GM18499 (cell line): ENCODE measurements at regions not wholly inside any gene's neighbourhood (a gene's known extent, or its start where the extent isn't known, plus 50 kb on each side); places are given as distances from the start of the nearest gene placed in this dataset.
"Not testable (repeated sequence)": the region's sequence is repeated elsewhere in the genome, so short reads cannot be mapped to it uniquely, and the experiment has no call there.

Source experiments
- ATAC-seq: cut with Tn5 transposase; IDR thresholded peaks from one replicate; pipeline ENCODE4 v1.9.1; 2021; ENCODE audit warnings: moderate number of reproducible peaks; ENCODE audit not compliant: insufficient read depth, unreplicated experiment

GRCh38 chrX:7640392-7640791 is 202.6 kb upstream of the VCX start:
- ATAC-seq = no peak

GRCh38 chrX:7638078-7638710 is 204.8 kb upstream of the VCX start:
- ATAC-seq = no peak

- ATAC-seq = no peak
Observed at GRCh38 chrX:7637066-7637465, 205.9 kb upstream of the VCX start.

GRCh38 chrX:7635604-7636003 is 207.4 kb upstream of the VCX start:
- ATAC-seq = no peak

GRCh38 chrX:7620560-7620959 is 222.4 kb upstream of the VCX start:
- no peak for ATAC-seq

- no peak for ATAC-seq
Observed at GRCh38 chrX:7617994-7618393, 225.0 kb upstream of the VCX start.

GRCh38 chrX:7614616-7615015 is 228.4 kb upstream of the VCX start:
- no peak for ATAC-seq

- not testable (repeated sequence) for ATAC-seq
Observed at GRCh38 chrX:7608625-7609024, 234.3 kb upstream of the VCX start.

- no peak for ATAC-seq
Observed at GRCh38 chrX:7606039-7606652, 236.8 kb upstream of the VCX start.

GRCh38 chrX:7603387-7603786 is 239.6 kb upstream of the VCX start:
- ATAC-seq = no peak

- peak; percentile 72 for ATAC-seq
Observed at GRCh38 chrX:7596822-7597221, 246.1 kb upstream of the VCX start.

- not testable (repeated sequence) for ATAC-seq
Observed at GRCh38 chrX:7593370-7593769, 249.6 kb upstream of the VCX start.

- ATAC-seq = no peak
Observed at GRCh38 chrX:7586126-7586525, 256.8 kb upstream of the VCX start.

- ATAC-seq = no peak
Observed at GRCh38 chrX:7582191-7582590, 260.8 kb upstream of the VCX start.

GRCh38 chrX:7580127-7580526 is 262.8 kb upstream of the VCX start:
- ATAC-seq = no peak

GRCh38 chrX:7574325-7574724 is 268.6 kb upstream of the VCX start:
- no peak for ATAC-seq

GRCh38 chrX:7570432-7571029 is 272.4 kb upstream of the VCX start:
- ATAC-seq = no peak

GRCh38 chrX:7568597-7568996 is 274.4 kb upstream of the VCX start:
- no peak for ATAC-seq

- ATAC-seq = no peak
Observed at GRCh38 chrX:7568130-7568529, 274.8 kb upstream of the VCX start.

- ATAC-seq = no peak
Observed at GRCh38 chrX:7552760-7553159, 290.2 kb upstream of the VCX start.

- no peak for ATAC-seq
Observed at GRCh38 chrX:7546551-7547080, 296.4 kb upstream of the VCX start.

GRCh38 chrX:7545564-7545963 is 297.4 kb upstream of the VCX start:
- ATAC-seq = no peak
